CD1c-positive myeloid dendritic cell (primary cell): ENCODE measurements at regions not wholly inside any gene's neighbourhood (a gene's known extent, or its start where the extent isn't known, plus 50 kb on each side); places are given as distances from the start of the nearest gene placed in this dataset.

Experiments
- DNase-seq: peaks from one replicate; pipeline ENCODE4 v3.0.0-alpha.2; 2016; ENCODE audit errors: extremely low spot score

DNA sequence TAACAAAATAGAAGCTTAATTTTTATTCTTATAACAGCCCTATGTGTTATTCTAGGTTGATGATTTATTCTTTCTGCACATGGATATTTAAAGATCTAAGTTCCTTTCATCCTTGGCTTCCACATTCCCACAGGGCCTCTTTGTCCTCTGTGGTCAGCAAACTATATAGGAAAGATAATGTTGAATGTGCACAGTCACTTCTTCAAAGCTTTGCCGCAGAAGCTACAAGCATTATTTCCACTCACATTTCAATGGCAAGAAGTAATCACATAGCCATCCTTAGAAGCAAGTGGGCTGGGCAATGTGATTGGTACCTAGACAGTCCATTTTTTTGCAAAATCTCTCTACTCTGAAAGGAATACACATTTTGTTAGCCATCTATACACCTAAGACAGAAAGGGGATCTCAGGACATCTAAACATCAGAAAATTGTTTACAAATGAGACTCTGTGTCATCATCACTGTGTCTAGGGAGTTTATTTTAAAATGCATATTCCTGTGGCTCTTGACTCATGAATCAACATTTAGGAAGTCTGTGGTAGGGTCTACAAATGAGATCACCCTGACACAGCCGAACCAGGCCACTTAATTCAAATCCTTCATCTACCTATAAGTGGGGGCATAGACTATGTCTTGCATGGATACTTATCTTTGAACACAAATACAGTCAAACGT, 1060.5 kb downstream of the XPNPEP1 start:
- no peak for DNase-seq

- DNase-seq, result no peak
Measured at GRCh38 chr10:108861181-108861754, 1062.0 kb downstream of the XPNPEP1 start.

DNA sequence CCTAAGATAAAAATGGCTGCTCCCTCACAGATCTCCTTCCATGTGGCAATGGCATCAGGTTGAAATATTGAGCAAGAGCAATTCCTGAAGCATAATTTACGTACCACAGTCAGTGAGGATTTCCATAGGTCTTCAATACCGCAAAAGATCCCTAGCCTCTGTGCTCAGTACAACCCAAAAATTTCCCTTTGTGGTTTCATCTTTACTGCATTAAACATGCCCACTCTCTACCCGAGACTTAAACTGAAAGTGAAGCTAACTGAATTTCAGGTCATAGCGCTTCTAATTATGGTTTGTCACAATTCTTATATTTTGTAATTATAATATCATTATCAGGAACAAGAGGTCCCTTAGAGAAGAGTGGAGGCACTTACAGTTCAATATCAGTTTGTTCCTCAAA, 1071.1 kb downstream of the XPNPEP1 start:
- DNase-seq, result no peak

GRCh38 chr10:108850138-108850854, 1073.0 kb downstream of the XPNPEP1 start:
- peak; percentile 26 for DNase-seq

GRCh38 chr10:108849688-108850087, 1073.6 kb downstream of the XPNPEP1 start:
- no peak for DNase-seq

DNA sequence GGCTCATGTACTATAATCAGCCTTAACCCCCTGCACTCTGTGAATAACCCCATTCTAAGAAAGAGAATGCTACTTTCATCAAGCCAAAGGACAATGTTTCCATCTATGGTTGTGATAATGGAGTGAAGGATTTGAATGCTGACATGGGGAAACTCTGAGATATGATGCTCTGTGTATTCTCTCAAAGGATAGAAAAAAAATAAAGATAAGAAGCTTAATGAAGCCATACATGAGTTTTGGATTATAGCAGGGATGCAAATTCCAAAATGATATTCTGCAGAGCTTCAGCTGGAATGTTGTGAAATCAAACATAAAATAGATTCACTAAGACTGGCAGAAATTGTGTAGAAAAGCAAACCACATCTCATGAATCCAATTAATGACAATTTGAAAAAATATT, 1074.1 kb downstream of the XPNPEP1 start:
- DNase-seq, result no peak

DNA sequence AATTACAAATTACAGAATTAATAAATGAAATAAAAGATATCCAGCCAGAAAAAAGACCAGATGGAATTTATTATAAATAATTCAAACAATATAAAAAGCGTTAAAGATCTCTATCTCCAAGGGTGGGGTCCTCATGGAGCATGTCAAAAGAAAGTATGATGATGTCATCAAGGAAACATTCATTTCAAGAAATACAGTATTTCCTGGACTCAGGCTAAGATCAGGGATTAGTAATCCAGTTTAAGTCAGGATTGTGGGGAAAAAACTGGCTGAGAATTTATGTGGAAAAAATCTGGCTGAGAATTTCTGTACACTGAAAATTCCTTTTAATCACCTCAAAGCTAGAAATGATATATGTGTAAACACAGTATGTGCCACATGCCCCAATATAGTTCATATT, 1075.3 kb downstream of the XPNPEP1 start:
- no peak for DNase-seq

DNA sequence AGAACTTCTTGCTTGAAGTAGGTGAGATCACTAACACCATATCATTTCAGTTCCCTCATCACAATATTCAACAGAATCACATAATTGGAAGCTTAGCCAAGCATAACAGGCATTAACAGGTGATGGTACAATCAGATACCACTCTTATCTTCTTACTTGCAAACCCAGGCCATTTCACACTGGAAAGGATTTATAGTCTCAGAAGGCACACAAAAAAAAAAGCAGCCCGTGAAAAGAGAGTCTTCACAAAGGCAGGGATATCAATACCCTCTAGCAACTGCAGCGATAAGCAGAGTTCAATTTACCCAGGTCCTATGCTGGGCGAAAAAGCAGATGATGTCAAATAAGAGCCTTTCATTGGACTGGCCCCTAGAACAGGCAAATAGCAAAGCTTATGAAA, 1082.4 kb downstream of the XPNPEP1 start:
- no peak for DNase-seq

DNA sequence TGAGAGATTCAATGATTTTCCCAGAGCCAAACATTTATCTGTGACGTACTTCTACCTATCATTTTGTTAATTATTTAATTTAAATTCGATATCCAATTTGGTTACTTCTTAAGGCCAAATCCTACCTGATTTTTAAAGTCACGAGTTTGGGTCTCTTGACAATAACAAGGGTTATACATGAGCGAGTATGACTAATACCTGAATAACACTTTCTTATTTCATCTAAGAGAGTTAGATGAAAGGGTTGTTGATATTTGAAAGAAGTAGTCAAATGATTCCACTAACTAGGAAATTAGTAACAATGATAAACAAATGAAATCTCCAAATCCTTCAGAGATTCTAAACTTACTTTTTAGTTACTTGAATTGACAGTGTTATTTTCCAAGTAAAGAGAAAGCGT, 1086.9 kb downstream of the XPNPEP1 start:
- DNase-seq, result no peak

GRCh38 chr10:108822026-108822425, 1101.3 kb downstream of the XPNPEP1 start:
- DNase-seq, result no peak

GRCh38 chr10:108819302-108819701, 1104.0 kb downstream of the XPNPEP1 start:
- DNase-seq, result no peak

- no peak for DNase-seq
Measured at GRCh38 chr10:108817584-108817983, 1105.7 kb downstream of the XPNPEP1 start.

- DNase-seq, result no peak
Measured at GRCh38 chr10:108817135-108817534, 1106.2 kb downstream of the XPNPEP1 start.

- no peak for DNase-seq
Measured at GRCh38 chr10:108812906-108813305, 1110.4 kb downstream of the XPNPEP1 start.

DNA sequence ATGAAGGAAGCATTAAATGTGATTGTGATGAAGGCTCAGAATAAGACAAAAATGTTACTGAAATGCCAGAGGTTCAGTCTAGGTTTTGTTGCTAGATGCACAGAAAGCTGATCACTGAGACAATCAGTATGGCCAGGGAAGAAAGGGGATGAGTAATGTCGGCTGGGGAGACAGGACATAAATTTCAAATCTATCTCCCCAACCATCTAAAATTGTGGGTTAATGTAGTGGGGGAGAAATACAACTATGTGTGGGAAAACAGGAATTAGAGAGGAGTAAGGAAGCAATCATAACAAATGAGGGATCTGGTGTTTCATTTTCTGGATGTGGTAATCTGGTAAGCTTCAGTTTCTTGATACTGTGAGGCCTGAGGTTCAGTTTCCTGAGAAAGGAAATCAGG, 1111.0 kb downstream of the XPNPEP1 start:
- DNase-seq, result no peak

DNA sequence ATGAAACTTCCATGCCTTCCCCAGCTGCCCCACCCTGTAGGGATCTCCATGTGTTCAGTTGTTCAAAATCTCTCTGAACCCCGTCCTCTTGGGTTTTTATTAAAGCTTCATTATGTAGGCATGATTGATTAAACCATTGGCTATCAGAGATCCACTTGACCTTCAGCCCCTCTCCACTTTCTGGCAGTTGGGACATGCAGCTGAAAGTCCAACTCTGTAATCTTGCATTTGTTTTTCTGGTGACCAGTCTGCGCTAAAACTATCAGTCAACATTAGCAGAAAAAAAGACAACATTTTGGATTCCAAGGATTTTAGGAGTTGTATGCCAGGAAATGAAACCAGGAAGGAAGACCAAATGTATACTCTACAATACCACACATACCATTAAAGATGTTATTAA, 1115.1 kb downstream of the XPNPEP1 start:
- no peak for DNase-seq

- DNase-seq, result no peak
Measured at GRCh38 chr10:108801775-108802517, 1121.4 kb downstream of the XPNPEP1 start.

GRCh38 chr10:108801220-108801619, 1122.1 kb downstream of the XPNPEP1 start:
- DNase-seq, result no peak

GRCh38 chr10:108797573-108797972, 1125.7 kb downstream of the XPNPEP1 start:
- DNase-seq, result no peak

DNA sequence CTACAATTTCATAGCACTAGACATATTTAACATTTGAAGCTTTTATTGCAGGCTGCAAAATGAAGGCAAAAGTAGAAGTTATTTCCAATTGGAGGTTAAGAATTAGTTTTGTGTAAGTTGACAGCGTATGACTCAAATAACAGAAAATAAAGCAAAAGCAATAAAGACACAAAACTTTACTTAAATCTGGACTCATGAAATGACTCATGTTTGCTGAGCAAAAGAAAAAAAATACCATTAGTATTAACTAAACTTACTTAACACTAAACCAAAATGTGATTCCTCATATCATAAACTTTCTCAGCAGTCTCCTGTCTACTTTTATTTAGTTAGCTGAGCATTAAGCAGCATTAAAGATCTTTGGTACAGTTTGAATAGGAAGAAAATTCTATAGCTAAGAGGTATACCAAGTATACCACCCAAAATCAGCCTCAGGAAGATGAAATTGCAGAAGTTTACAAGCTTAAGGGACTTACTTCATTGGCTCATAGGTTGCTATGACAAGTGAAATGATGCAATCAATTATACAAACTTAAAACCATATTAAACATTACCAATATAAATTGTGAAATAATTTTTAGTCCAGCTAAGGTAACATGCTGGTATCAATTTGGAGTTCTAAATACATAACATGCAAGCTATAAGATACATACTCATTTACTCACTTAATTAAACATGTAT, 1131.4 kb downstream of the XPNPEP1 start:
- DNase-seq, result no peak

GRCh38 chr10:108791030-108791429, 1132.3 kb downstream of the XPNPEP1 start:
- no peak for DNase-seq

DNA sequence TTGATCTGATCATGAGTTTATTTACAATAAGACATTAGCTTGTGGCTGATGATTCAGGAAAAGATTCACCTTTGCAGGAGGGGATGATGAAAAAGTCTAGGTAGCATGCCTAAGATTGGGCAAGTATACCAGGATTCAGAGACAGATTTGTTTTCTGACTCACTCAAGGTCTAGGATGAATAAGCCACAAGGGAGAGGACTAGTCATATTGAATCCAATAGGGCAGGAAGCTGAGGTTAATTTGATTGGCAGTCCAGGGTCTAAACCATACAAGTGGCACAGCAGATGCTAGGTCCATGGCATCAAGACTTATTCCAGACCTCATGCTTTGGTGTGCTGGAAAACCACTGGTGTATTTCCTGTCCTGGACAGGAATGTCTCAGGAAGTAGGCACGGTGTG, 1133.4 kb downstream of the XPNPEP1 start:
- DNase-seq, result no peak
